Hepatocyte (in vitro differentiated cells): ENCODE measurements at regions not wholly inside any gene's neighbourhood (a gene's known extent, or its start where the extent isn't known, plus 50 kb on each side); places are given as distances from the start of the nearest gene placed in this dataset.
"Not testable (repeated sequence)": the region's sequence is repeated elsewhere in the genome, so short reads cannot be mapped to it uniquely, and the experiment has no call there.

Experiments
- CTCF ChIP-seq: fragments of 200-600 bp; sonication (generic); IDR thresholded peaks from 2 replicates; pipeline ENCODE4 v1.5.1; 2016; ENCODE audit warnings: antibody characterized with exemption, mild to moderate bottlenecking; ENCODE audit not compliant: poor library complexity
- EZH2 ChIP-seq: fragments of 200-600 bp; sonication (generic); IDR thresholded peaks from 2 replicates; pipeline ENCODE4 v1.6.1; 2016; ENCODE audit warnings: antibody characterized with exemption, mild to moderate bottlenecking, borderline replicate concordance

GRCh38 chr5:36426070-36426469, 124.4 kb upstream of the RANBP3L start:
- not testable (repeated sequence) for TF ChIP-seq CTCF, EZH2
